SK-N-SH (cell line): ENCODE measurements at regions not wholly inside any gene's neighbourhood (a gene's known extent, or its start where the extent isn't known, plus 50 kb on each side); places are given as distances from the start of the nearest gene placed in this dataset.

ENCODE experiments used
- CTCF ChIA-PET: fragments of 300-600, 350-600 bp; formaldehyde crosslinking; extraction: SDS; loops from one replicate; lab custom pipeline; 2021; lab: Yijun Ruan, JAX
- POLR2A ChIA-PET: fragments of 350-600 bp; sonication (Branson Sonifier 250); formaldehyde crosslinking; extraction: SDS; loops from one replicate; lab custom pipeline; 2020; ENCODE audit warnings: antibody characterized with exemption, inconsistent platforms; lab: Yijun Ruan, JAX
- DNase-seq: peaks from one replicate; pipeline ENCODE4 v3.0.0; 2012
- H2AFZ ChIP-seq: fragments of 200-600 bp; sonication (generic); 2 replicates; pipeline ENCODE4 v1.8.1; 2016; ENCODE audit warnings: antibody characterized with exemption, mild to moderate bottlenecking, low read depth
- H3F3A ChIP-seq: fragments of 200-600 bp; sonication (generic); replicated peaks from 2 replicates; pipeline ENCODE3; 2016; ENCODE audit warnings: antibody characterized with exemption, mild to moderate bottlenecking; ENCODE audit not compliant: insufficient read depth
- H3K27ac ChIP-seq, 2 experiments: fragments of 200-500 bp in 1 of 2; fragments of 200-600 bp in 1 of 2; sonication (Bioruptor generic) in 1 of 2; sonication (generic), shearing (Covaris generic) in 1 of 2; 2 replicates each; pipeline versions ENCODE4 v1.5.1 to v1.6.1; 2014 to 2016; ENCODE audit warnings: low read depth in 2 of 2, inconsistent platforms in 1 of 2, low read length in 1 of 2, mild to moderate bottlenecking in 1 of 2, mixed read lengths in 1 of 2
- H3K27me3 ChIP-seq: fragments of 200-600 bp; sonication (generic), shearing (Covaris generic); 2 replicates; pipeline ENCODE4 v1.6.1; 2016; ENCODE audit warnings: mixed run types; ENCODE audit not compliant: insufficient read depth
- H3K36me3 ChIP-seq, 2 experiments: fragments of 200-500 bp in 1 of 2; fragments of 200-600 bp in 1 of 2; sonication (Bioruptor generic) in 1 of 2; sonication (generic) in 1 of 2; replicated peaks in 1 of 2; 2 replicates each; pipeline versions ENCODE3 to v1.5.1; 2014 to 2016; ENCODE audit warnings: low read length in 1 of 2, mild to moderate bottlenecking in 1 of 2; ENCODE audit not compliant: insufficient read depth in 2 of 2, control insufficient read depth in 1 of 2
- H3K4me1 ChIP-seq, 2 experiments: fragments of 200-500 bp in 1 of 2; fragments of 200-600 bp in 1 of 2; sonication (Bioruptor generic) in 1 of 2; sonication (generic), shearing (Covaris generic) in 1 of 2; 2 replicates each; pipeline versions ENCODE4 v1.5.1 to v1.6.1; 2014 to 2016; ENCODE audit warnings: low read depth in 1 of 2, low read length in 1 of 2, mixed run types in 1 of 2; ENCODE audit not compliant: insufficient read depth in 2 of 2, control insufficient read depth in 1 of 2
- H3K4me2 ChIP-seq: fragments of 200-600 bp; sonication (generic), shearing (Covaris generic); 2 replicates; pipeline ENCODE4 v1.6.1; 2017; ENCODE audit warnings: mixed run types
- H3K4me3 ChIP-seq, 2 experiments: fragments of 200-500 bp in 1 of 2; fragments of 200-600 bp in 1 of 2; sonication (Bioruptor generic) in 1 of 2; sonication (generic), shearing (Covaris generic) in 1 of 2; 2 replicates each; pipeline versions ENCODE4 v1.5.1 to v1.8.1; 2014 to 2016; ENCODE audit warnings: low read depth in 2 of 2, inconsistent platforms in 1 of 2, low read length in 1 of 2, mild to moderate bottlenecking in 1 of 2, mixed read lengths in 1 of 2, moderate library complexity in 1 of 2
- H3K79me2 ChIP-seq: fragments of 200-600 bp; sonication (generic); 2 replicates; pipeline ENCODE4 v1.8.1; 2017; ENCODE audit warnings: mild to moderate bottlenecking; ENCODE audit not compliant: insufficient read depth
- H3K9ac ChIP-seq: fragments of 200-600 bp; sonication (generic); 2 replicates; pipeline ENCODE4 v1.6.1; 2017; ENCODE audit warnings: mixed run types
- H3K9me2 ChIP-seq: fragments of 200-600 bp; sonication (generic); 2 replicates; pipeline ENCODE4 v1.6.1; 2017; ENCODE audit warnings: mixed run types
- H3K9me3 ChIP-seq: fragments of 200-600 bp; sonication (generic); 2 replicates; pipeline ENCODE4 v1.6.1; 2017; ENCODE audit warnings: mixed run types, mild to moderate bottlenecking, moderate library complexity
- H4K20me1 ChIP-seq: fragments of 200-600 bp; sonication (generic); 2 replicates; pipeline ENCODE4 v1.6.1; 2017; ENCODE audit warnings: mild to moderate bottlenecking, mixed run types; ENCODE audit not compliant: insufficient read depth
- CHD2 ChIP-seq: fragments of 150-350 bp; IDR thresholded peaks from 2 replicates; pipeline ENCODE4 v1.6.1; 2018; ENCODE audit warnings: low read length; ENCODE audit not compliant: partially characterized antibody
- ELF1 ChIP-seq: IDR thresholded peaks from 2 replicates; pipeline ENCODE4 v1.4.0; 2012
- EP300 ChIP-seq, 2 experiments: IDR thresholded peaks; 2 replicates each; pipeline versions ENCODE4 v1.4.0 to v1.6.1; 2012; ENCODE audit warnings: borderline replicate concordance in 1 of 2, low read depth in 1 of 2, low read length in 1 of 2
- EZH2phosphoT487 ChIP-seq: fragments of 200-600 bp; sonication (generic); IDR thresholded peaks from 2 replicates; pipeline ENCODE4 v1.6.1; 2017; ENCODE audit warnings: low read depth, mixed run types, mild to moderate bottlenecking, antibody characterized with exemption, moderate library complexity, borderline replicate concordance
- JUND ChIP-seq: IDR thresholded peaks from 2 replicates; pipeline ENCODE4 v1.4.0; 2012
- PBX3 ChIP-seq: IDR thresholded peaks from 2 replicates; pipeline ENCODE4; 2012
- RAD21 ChIP-seq: IDR thresholded peaks from 2 replicates; pipeline ENCODE4 v1.6.1; 2012; ENCODE audit warnings: mild to moderate bottlenecking, low read length
- REST ChIP-seq: IDR thresholded peaks from 2 replicates; pipeline ENCODE4 v1.6.1; 2012; ENCODE audit warnings: mild to moderate bottlenecking, low read depth, low read length, moderate library complexity
- SIN3A ChIP-seq: IDR thresholded peaks from 2 replicates; pipeline ENCODE4 v1.6.1; 2012; ENCODE audit warnings: low read depth, mild to moderate bottlenecking, low read length, moderate library complexity, borderline replicate concordance
- TAF1 ChIP-seq: IDR thresholded peaks from 2 replicates; pipeline ENCODE4 v1.6.1; 2012; ENCODE audit warnings: low read depth, mild to moderate bottlenecking, low read length, moderate library complexity, borderline replicate concordance
- USF1 ChIP-seq: IDR thresholded peaks from 2 replicates; pipeline ENCODE4 v1.4.0; 2012; ENCODE audit warnings: low read depth, borderline replicate concordance
- YY1 ChIP-seq: IDR thresholded peaks from 2 replicates; pipeline ENCODE4 v1.4.0; 2012; ENCODE audit warnings: low read depth, mild to moderate bottlenecking
- WGBS: methylation state at CpG from one replicate; pipeline ENCODE4 v1.1.6; 2017; ENCODE audit warnings: low lambda C conversion rate; 5-methylcytosine and 5-hydroxymethylcytosine counted together

GRCh38 chr10:28783087-28783486, 105.8 kb downstream of the BAMBI start:
- ChIA-PET CTCF (no interaction called here), POLR2A (no interaction called here)
- Histone ChIP-seq H3K9ac (no peak overlapping the region), H3K4me1 (peaks cover 0 to 5% of the 10 kb centered on the region in 2 experiments; a peak in 1 of 4 replicates), H3K9me2 (no peaks in the 10 kb centered on the region), H3K36me3 (no peaks in the 10 kb centered on the region), H2AFZ (no peak overlapping the region), H3K4me3 (no peak overlapping the region), H3F3A (no peaks in the 10 kb centered on the region), H3K9me3 (no peaks in the 10 kb centered on the region), H3K27ac (no peak overlapping the region), H4K20me1 (no peaks in the 10 kb centered on the region), H3K27me3 (peaks cover 3% of the 10 kb centered on the region; the same call in 1 of the 2 replicates), H3K4me2 (no peak overlapping the region), H3K79me2 (no peaks in the 10 kb centered on the region)
- TF ChIP-seq EZH2phosphoT487: no peak
- TF ChIP-seq YY1: no peak
- no peak for TF ChIP-seq EP300 (IDR thresholded peaks at IDR 0.05; ENCODE audit: borderline replicate concordance in 1 of 2, low read depth in 1 of 2, low read length in 1 of 2)
- TF ChIP-seq SIN3A: no peak
- TF ChIP-seq PBX3: no peak
- no peak for TF ChIP-seq USF1
- no peak for TF ChIP-seq ELF1
- TF ChIP-seq TAF1: no peak
- DNase-seq: no peak
- 42% methylated on average over 5 of the region's 5 CpGs for WGBS

- H4K20me1 ChIP-seq: no peaks in the 10 kb centered on the region
- 67% methylated on average over 5 of the region's 5 CpGs for whole genome bisulfite sequencing
Measured at GRCh38 chr10:28785018-28785417, 107.7 kb downstream of the BAMBI start.

More at GRCh38 chr10:28785018-28785417, 107.7 kb downstream of the BAMBI start:
- ChIA-PET CTCF (interaction anchor here (1.0 kb wide), 1 partner anchor 22 kb away, joined by 3 read pairs; no protein-coding TSS in a partner anchor), POLR2A (no interaction called here)
- Histone ChIP-seq H3F3A (no peaks in the 10 kb centered on the region), H3K79me2 (no peaks in the 10 kb centered on the region), H3K27ac (no peak overlapping the region), H3K36me3 (no peaks in the 10 kb centered on the region), H3K9me2 (no peaks in the 10 kb centered on the region), H3K9ac (no peak overlapping the region), H2AFZ (no peak overlapping the region), H3K4me2 (no peak overlapping the region), H3K4me3 (no peak overlapping the region), H3K9me3 (no peaks in the 10 kb centered on the region), H3K4me1 (peaks cover 0 to under 1% of the 10 kb centered on the region in 2 experiments; a peak in 1 of 4 replicates), H3K27me3 (peaks cover 10% of the 10 kb centered on the region; the same call in 1 of the 2 replicates)
- no peak for DNase-seq
- TF ChIP-seq JUND: no peak
- TF ChIP-seq RAD21: no peak
- no peak for TF ChIP-seq CHD2
- no peak for TF ChIP-seq REST
- TF ChIP-seq EZH2phosphoT487: no peak
